Erythroblast (primary cell): ENCODE measurements at regions not wholly inside any gene's neighbourhood (a gene's known extent, or its start where the extent isn't known, plus 50 kb on each side); places are given as distances from the start of the nearest gene placed in this dataset.

Experiments used
- GATA1 ChIP-seq: IDR thresholded peaks from 2 replicates; pipeline ENCODE4 v1.6.1; 2011; ENCODE audit warnings: low read depth, mild to moderate bottlenecking, control low read depth, low read length, moderate library complexity
- POLR2A ChIP-seq: IDR thresholded peaks from 2 replicates; pipeline ENCODE4 v1.6.1; 2011; ENCODE audit warnings: mild to moderate bottlenecking, low read length

DNA sequence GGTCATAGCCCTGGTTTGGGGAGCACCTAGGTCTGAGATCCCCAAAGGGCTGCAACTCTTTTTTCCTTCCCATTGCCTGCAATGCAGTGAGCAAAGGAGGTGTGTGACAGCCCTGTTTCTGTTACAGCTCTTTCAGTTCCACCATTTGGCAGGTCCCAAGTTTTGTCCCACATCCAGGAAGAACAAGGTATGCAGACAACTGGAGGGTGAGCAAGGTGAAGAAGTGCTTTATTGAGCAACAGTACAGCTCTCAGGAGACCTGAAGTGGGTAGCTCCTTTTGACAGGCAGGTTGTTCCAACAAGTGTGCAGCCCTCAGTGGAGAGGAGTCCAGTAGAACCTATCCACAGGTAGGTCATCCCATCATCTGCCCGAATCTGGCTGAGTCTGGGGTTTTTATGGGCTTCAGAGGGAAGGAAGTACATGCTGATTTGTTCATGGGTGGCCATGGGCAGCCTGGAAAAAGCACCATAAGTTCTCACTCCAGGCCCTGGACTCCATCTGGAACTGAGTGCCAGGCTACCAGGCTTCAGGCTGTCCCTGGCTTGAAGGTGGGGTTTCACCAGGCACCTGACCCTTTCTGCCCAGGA lies 62.8 kb upstream of the NAV3 start:
- TF ChIP-seq POLR2A = no peak
- no peak for TF ChIP-seq GATA1
